RWPE1 (cell line): ENCODE measurements at regions not wholly inside any gene's neighbourhood (a gene's known extent, or its start where the extent isn't known, plus 50 kb on each side); places are given as distances from the start of the nearest gene placed in this dataset.

Experiments used
- CTCF ChIA-PET: fragments of 350-600 bp; sonication (Branson Sonifier 250); formaldehyde crosslinking; extraction: SDS; loops from one replicate; lab custom pipeline; 2021; lab: Yijun Ruan, JAX
- POLR2A ChIA-PET: fragments of 400-600 bp; formaldehyde crosslinking; extraction: SDS; loops from one replicate; lab custom pipeline; 2020; ENCODE audit warnings: antibody characterized with exemption; ENCODE audit not compliant: low non-redundant PET; lab: Yijun Ruan, JAX
- DNase-seq: peaks from one replicate; pipeline ENCODE4 v3.0.0; 2012; ENCODE audit warnings: low spot score
- H3K27ac ChIP-seq: fragments of 450-650 bp; 2 replicates; pipeline ENCODE4 v1.5.1; 2017
- CTCF ChIP-seq: fragments of 450-650 bp; conservative IDR thresholded peaks from 2 replicates; pipeline ENCODE4 v1.5.1; 2017; ENCODE audit warnings: low read depth, mild to moderate bottlenecking

- H3K27ac ChIP-seq, result no peak overlapping the region
- TF ChIP-seq CTCF, result no peak
- ChIA-PET POLR2A (no interaction called here), CTCF (no interaction called here)
- DNase-seq, result no peak
These were observed 135.0 kb downstream of the DLEU7 start for GRCh38 chr13:50708461-50708860.

- POLR2A ChIA-PET, result no interaction called here
- no peak overlapping the region for H3K27ac ChIP-seq
- CTCF ChIA-PET, result no interaction called here
These were observed 134.4 kb downstream of the DLEU7 start for GRCh38 chr13:50709058-50709457.

GRCh38 chr13:50711131-50711815 lies 132.2 kb downstream of the DLEU7 start:
- no peak for TF ChIP-seq CTCF
- H3K27ac ChIP-seq, result no peak overlapping the region
- CTCF ChIA-PET, result no interaction called here
- no peak for DNase-seq
- POLR2A ChIA-PET, result no interaction called here

More at GRCh38 chr13:50709058-50709457, 134.4 kb downstream of the DLEU7 start:
- DNase-seq, result no peak
- TF ChIP-seq CTCF, result no peak

GRCh38 chr13:50711996-50712395 lies 131.5 kb downstream of the DLEU7 start:
- H3K27ac ChIP-seq, result no peak overlapping the region
- ChIA-PET POLR2A (no interaction called here), CTCF (no interaction called here)
- DNase-seq, result no peak
- TF ChIP-seq CTCF, result no peak

- H3K27ac ChIP-seq, result no peak overlapping the region
- TF ChIP-seq CTCF, result no peak
- POLR2A ChIA-PET, result no interaction called here
- DNase-seq, result no peak
- CTCF ChIA-PET, result no interaction called here
These were observed 131.0 kb downstream of the DLEU7 start for GRCh38 chr13:50712456-50712855.

- DNase-seq, result no peak
- POLR2A ChIA-PET, result no interaction called here
- TF ChIP-seq CTCF, result no peak
- no peak overlapping the region for H3K27ac ChIP-seq
- CTCF ChIA-PET, result no interaction called here
These were observed 130.6 kb downstream of the DLEU7 start for GRCh38 chr13:50712881-50713280.
